HepG2 (cell line): ENCODE measurements at regions not wholly inside any gene's neighbourhood (a gene's known extent, or its start where the extent isn't known, plus 50 kb on each side); places are given as distances from the start of the nearest gene placed in this dataset.
A peak's percentile ranks its signal among the peaks of the same experiment; 100 is the strongest.

Experiments
- ATF7 ChIP-seq, 2 experiments: fragments of 450-650 bp in 1 of 2; sonication (generic) in 1 of 2; formaldehyde crosslinking in 1 of 2; IDR thresholded peaks; 2 replicates each; pipeline versions ENCODE4 v1.4.0 to v1.6.1; 2016 to 2020; ENCODE audit warnings: antibody characterized with exemption in 1 of 2, mild to moderate bottlenecking in 1 of 2, missing genetic modification reagents in 1 of 2
- CBX5 ChIP-seq: sonication (generic); formaldehyde crosslinking; IDR thresholded peaks from 2 replicates; pipeline ENCODE4 v1.4.0; 2020; ENCODE audit warnings: missing genetic modification reagents, borderline replicate concordance
- CHD2 ChIP-seq: IDR thresholded peaks from 2 replicates; pipeline ENCODE4 v1.6.1; 2011; ENCODE audit warnings: low read depth, low read length, improper control_type of control experiment
- FOXJ3 ChIP-seq: sonication (generic); formaldehyde crosslinking; IDR thresholded peaks from 2 replicates; pipeline ENCODE4 v1.4.0; 2020; ENCODE audit warnings: missing genetic modification reagents, mild to moderate bottlenecking, borderline replicate concordance
- HMG20B ChIP-seq: conservative IDR thresholded peaks from 2 replicates; pipeline ENCODE4 v1.6.1; 2016; ENCODE audit warnings: missing genetic modification reagents, missing compliant biosample characterization
- KAT2B ChIP-seq: fragments of 150-350 bp; IDR thresholded peaks from 2 replicates; pipeline ENCODE4 v1.6.1; 2014; ENCODE audit warnings: low read depth, low read length, borderline replicate concordance
- NFE2L1 ChIP-seq: sonication (generic); formaldehyde crosslinking; IDR thresholded peaks from 2 replicates; pipeline ENCODE4 v1.4.0; 2020; ENCODE audit warnings: missing genetic modification reagents, mild to moderate bottlenecking, borderline replicate concordance
- NR2F6 ChIP-seq, 2 experiments: IDR thresholded peaks; 2 replicates each; pipeline ENCODE4 v1.6.1; 2016; ENCODE audit warnings: antibody characterized with exemption in 1 of 2, mild to moderate bottlenecking in 1 of 2
- PHF21A ChIP-seq: sonication (generic); formaldehyde crosslinking; IDR thresholded peaks from 2 replicates; pipeline ENCODE4 v1.5.0; 2020; ENCODE audit warnings: mild to moderate bottlenecking, missing genetic modification reagents
- RBFOX2 ChIP-seq: fragments of 200-400 bp; formaldehyde crosslinking; IDR thresholded peaks from 2 replicates; pipeline ENCODE4 v1.6.1; 2017; ENCODE audit warnings: low read depth, mild to moderate bottlenecking, low read length
- SYNCRIP ChIP-seq: fragments of 200-400 bp; formaldehyde crosslinking; IDR thresholded peaks from 2 replicates; pipeline ENCODE4 v1.6.1; 2018; ENCODE audit warnings: mild to moderate bottlenecking, low read depth, low read length; ENCODE audit not compliant: insufficient read depth
- TBP ChIP-seq: sonication (generic); formaldehyde crosslinking; IDR thresholded peaks from 2 replicates; pipeline ENCODE4 v1.5.0; 2020; ENCODE audit warnings: missing genetic modification reagents
- ZKSCAN1 ChIP-seq: fragments of 150-350 bp; IDR thresholded peaks from 2 replicates; pipeline ENCODE4 v1.6.1; 2014; ENCODE audit warnings: low read length
- ZNF12 ChIP-seq: sonication (generic); formaldehyde crosslinking; IDR thresholded peaks from 2 replicates; pipeline ENCODE4 v1.5.0; 2020; ENCODE audit warnings: missing genetic modification reagents
- ZNF121 ChIP-seq: sonication (generic); formaldehyde crosslinking; IDR thresholded peaks from 2 replicates; pipeline ENCODE4 v1.5.0; 2020; ENCODE audit warnings: mild to moderate bottlenecking, missing genetic modification reagents
- ZNF33A ChIP-seq: sonication (generic); formaldehyde crosslinking; IDR thresholded peaks from 2 replicates; pipeline ENCODE4 v1.5.1; 2020; ENCODE audit warnings: missing genetic modification reagents, mild to moderate bottlenecking, moderate library complexity, borderline replicate concordance
- ZNF557 ChIP-seq: sonication (generic); formaldehyde crosslinking; IDR thresholded peaks from 2 replicates; pipeline ENCODE4 v1.4.0; 2020; ENCODE audit warnings: missing genetic modification reagents
- ZNF891 ChIP-seq: sonication (generic); formaldehyde crosslinking; IDR thresholded peaks from 2 replicates; pipeline ENCODE4 v1.5.0; 2020; ENCODE audit warnings: mild to moderate bottlenecking, missing genetic modification reagents
- ZZZ3 ChIP-seq: sonication (generic); formaldehyde crosslinking; IDR thresholded peaks from 2 replicates; pipeline ENCODE4 v1.4.0; 2020; ENCODE audit warnings: missing genetic modification reagents, mild to moderate bottlenecking, borderline replicate concordance
- TF ChIP-seq, protein P1 (sequence below): sonication (generic); formaldehyde crosslinking; IDR thresholded peaks from 2 replicates; pipeline ENCODE4 v1.4.0; 2020; ENCODE audit warnings: missing genetic modification reagents
- TF ChIP-seq, protein P2 (sequence below): sonication (generic); formaldehyde crosslinking; IDR thresholded peaks from 2 replicates; pipeline ENCODE4 v1.4.0; 2020; ENCODE audit warnings: low read depth, mild to moderate bottlenecking, missing genetic modification reagents
- TF ChIP-seq, protein P3 (sequence below), 2 experiments: sonication (generic) in 1 of 2; formaldehyde crosslinking in 1 of 2; IDR thresholded peaks; 2 replicates each; pipeline versions ENCODE4 v1.4.0 to v1.6.1; 2016 to 2020; ENCODE audit warnings: borderline replicate concordance in 1 of 2, low read depth in 1 of 2, mild to moderate bottlenecking in 1 of 2, missing genetic modification reagents in 1 of 2
- TF ChIP-seq, protein P4 (sequence below): sonication (generic); formaldehyde crosslinking; IDR thresholded peaks from 2 replicates; pipeline ENCODE4 v1.8.0; 2022; ENCODE audit warnings: mild to moderate bottlenecking, missing genetic modification reagents, moderate library complexity

DNA sequence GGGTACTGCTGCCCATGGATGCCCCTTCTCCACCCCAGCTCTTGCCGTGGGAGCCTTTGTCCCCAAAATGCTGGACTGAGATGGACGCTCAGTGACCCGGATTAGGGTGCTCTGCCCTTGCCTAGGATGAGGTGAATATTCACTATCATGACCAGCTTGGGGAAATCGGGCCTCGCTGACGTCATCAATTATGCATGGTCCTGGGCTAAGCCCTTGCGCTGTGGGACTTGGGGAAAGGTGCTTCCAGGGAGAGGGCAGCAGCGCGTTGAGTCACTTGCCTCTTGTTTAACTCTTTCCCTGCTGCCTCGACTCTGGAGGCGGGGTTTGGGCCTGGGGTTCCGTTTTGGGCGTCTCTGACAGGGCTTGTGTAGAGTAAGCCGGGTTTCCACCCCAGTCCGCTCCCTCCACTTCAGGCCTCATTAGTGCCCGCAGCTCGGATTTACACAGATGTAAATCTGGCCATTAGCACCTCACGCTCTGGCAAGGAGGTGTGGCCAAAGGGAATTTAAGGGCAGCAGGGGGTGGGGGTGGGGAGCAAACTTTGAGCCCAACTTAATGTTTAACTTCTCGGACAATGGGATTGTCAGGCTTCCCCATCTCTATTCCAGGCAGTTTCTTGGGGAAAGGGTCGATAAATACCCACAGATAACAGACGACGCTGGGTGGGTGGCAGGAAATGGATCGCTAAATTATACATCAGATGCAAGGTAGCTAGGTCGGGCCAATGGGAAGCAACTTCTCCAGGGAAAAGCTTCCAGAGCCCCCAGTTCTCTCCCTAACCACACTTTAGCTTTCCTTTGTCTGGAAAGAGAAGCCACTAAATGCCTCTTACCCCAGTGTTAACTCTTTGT, 51.3 kb upstream of the TCF7L2 start (continued):
- peak; percentile 43 for TF ChIP-seq NR2F6 (IDR thresholded peaks at IDR 0.05)
- peak; percentile 25 for TF ChIP-seq NR2F6 (CRISPR knock-in tag; IDR thresholded peaks at IDR 0.05)
- no peak for TF ChIP-seq ZZZ3 (CRISPR knock-in tag)
- TF ChIP-seq ZNF33A (CRISPR knock-in tag), result peak; percentile 60; the same call in 1 of the 2 replicates
- TF ChIP-seq, protein P1, sequence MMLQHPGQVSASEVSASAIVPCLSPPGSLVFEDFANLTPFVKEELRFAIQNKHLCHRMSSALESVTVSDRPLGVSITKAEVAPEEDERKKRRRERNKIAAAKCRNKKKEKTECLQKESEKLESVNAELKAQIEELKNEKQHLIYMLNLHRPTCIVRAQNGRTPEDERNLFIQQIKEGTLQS (CRISPR knock-in tag), result peak; percentile 92
- TF ChIP-seq, protein P2, sequence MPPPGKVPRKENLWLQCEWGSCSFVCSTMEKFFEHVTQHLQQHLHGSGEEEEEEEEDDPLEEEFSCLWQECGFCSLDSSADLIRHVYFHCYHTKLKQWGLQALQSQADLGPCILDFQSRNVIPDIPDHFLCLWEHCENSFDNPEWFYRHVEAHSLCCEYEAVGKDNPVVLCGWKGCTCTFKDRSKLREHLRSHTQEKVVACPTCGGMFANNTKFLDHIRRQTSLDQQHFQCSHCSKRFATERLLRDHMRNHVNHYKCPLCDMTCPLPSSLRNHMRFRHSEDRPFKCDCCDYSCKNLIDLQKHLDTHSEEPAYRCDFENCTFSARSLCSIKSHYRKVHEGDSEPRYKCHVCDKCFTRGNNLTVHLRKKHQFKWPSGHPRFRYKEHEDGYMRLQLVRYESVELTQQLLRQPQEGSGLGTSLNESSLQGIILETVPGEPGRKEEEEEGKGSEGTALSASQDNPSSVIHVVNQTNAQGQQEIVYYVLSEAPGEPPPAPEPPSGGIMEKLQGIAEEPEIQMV, result peak; percentile 87
- TF ChIP-seq CBX5 (CRISPR knock-in tag), result peak; percentile 28; the same call in 1 of the 2 replicates
- TF ChIP-seq SYNCRIP, result no peak
- TF ChIP-seq ATF7 (IDR thresholded peaks at IDR 0.05), result peak; percentile 99
- peak; percentile 96 for TF ChIP-seq ATF7 (CRISPR knock-in tag; IDR thresholded peaks at IDR 0.05)
- TF ChIP-seq PHF21A (CRISPR knock-in tag), result peak; percentile 90
- TF ChIP-seq RBFOX2, result no peak
- 0 out of 2 replicates have a peak, but pooled peaks have one; percentile 14 for TF ChIP-seq ZNF12
- TF ChIP-seq ZNF891 (CRISPR knock-in tag), result no peak
- TF ChIP-seq ZNF121 (CRISPR knock-in tag), result no peak
- peak; percentile 40; the same call in 1 of the 2 replicates for TF ChIP-seq HMG20B (CRISPR knock-in tag)
- no peak for TF ChIP-seq FOXJ3 (CRISPR knock-in tag)
- no peak for TF ChIP-seq ZNF557
- TF ChIP-seq TBP (CRISPR knock-in tag), result no peak
- no peak for TF ChIP-seq CHD2
- no peak for TF ChIP-seq ZKSCAN1
- no peak for TF ChIP-seq NFE2L1
- TF ChIP-seq KAT2B, result peak; percentile 89
- TF ChIP-seq, protein P3, sequence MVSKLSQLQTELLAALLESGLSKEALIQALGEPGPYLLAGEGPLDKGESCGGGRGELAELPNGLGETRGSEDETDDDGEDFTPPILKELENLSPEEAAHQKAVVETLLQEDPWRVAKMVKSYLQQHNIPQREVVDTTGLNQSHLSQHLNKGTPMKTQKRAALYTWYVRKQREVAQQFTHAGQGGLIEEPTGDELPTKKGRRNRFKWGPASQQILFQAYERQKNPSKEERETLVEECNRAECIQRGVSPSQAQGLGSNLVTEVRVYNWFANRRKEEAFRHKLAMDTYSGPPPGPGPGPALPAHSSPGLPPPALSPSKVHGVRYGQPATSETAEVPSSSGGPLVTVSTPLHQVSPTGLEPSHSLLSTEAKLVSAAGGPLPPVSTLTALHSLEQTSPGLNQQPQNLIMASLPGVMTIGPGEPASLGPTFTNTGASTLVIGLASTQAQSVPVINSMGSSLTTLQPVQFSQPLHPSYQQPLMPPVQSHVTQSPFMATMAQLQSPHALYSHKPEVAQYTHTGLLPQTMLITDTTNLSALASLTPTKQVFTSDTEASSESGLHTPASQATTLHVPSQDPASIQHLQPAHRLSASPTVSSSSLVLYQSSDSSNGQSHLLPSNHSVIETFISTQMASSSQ (IDR thresholded peaks at IDR 0.05; ENCODE audit: low read depth), result peak; percentile 96
- TF ChIP-seq, protein P3 (CRISPR knock-in tag; IDR thresholded peaks at IDR 0.05; ENCODE audit: borderline replicate concordance), result peak; percentile 96
- TF ChIP-seq, protein P4, sequence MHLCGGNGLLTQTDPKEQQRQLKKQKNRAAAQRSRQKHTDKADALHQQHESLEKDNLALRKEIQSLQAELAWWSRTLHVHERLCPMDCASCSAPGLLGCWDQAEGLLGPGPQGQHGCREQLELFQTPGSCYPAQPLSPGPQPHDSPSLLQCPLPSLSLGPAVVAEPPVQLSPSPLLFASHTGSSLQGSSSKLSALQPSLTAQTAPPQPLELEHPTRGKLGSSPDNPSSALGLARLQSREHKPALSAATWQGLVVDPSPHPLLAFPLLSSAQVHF, result no peak
